Activated CD4-positive, alpha-beta T cell treated with anti-CD3 and anti-CD28 coated beads, Interleukin-2, amount 10 ng/mL, durations not matched to agents 24 days and 14 days (primary cell): ENCODE measurements at regions not wholly inside any gene's neighbourhood (a gene's known extent, or its start where the extent isn't known, plus 50 kb on each side); places are given as distances from the start of the nearest gene placed in this dataset.
"Not testable (repeated sequence)": the region's sequence is repeated elsewhere in the genome, so short reads cannot be mapped to it uniquely, and the experiment has no call there.

Source experiments
- DNase-seq: peaks from one replicate; pipeline ENCODE4 v3.0.0; 2022
- H3K27ac Mint-ChIP-seq: one replicate; pipeline ENCODE4 v1.8.0; 2022; ENCODE audit warnings: mild to moderate bottlenecking, mixed read lengths
- H3K27me3 Mint-ChIP-seq: one replicate; pipeline ENCODE4 v1.8.0; 2022; ENCODE audit warnings: mixed read lengths
- H3K36me3 Mint-ChIP-seq: one replicate; pipeline ENCODE4 v1.8.0; 2022; ENCODE audit warnings: low read depth, mild to moderate bottlenecking, mixed read lengths
- H3K4me1 Mint-ChIP-seq: one replicate; pipeline ENCODE4 v1.8.0; 2021; ENCODE audit warnings: mixed read lengths
- H3K4me3 Mint-ChIP-seq: one replicate; pipeline ENCODE4 v1.8.0; 2022; ENCODE audit warnings: mild to moderate bottlenecking, moderate library complexity, mixed read lengths
- H3K9me3 Mint-ChIP-seq: one replicate; pipeline ENCODE4 v1.8.0; 2021; ENCODE audit warnings: mixed read lengths
- intact Hi-C: fragments of 100-400 bp; cut with micrococcal nuclease; formaldehyde crosslinking; loops from one replicate; pipeline ENCODE4 v1.15.1; 2023

DNA sequence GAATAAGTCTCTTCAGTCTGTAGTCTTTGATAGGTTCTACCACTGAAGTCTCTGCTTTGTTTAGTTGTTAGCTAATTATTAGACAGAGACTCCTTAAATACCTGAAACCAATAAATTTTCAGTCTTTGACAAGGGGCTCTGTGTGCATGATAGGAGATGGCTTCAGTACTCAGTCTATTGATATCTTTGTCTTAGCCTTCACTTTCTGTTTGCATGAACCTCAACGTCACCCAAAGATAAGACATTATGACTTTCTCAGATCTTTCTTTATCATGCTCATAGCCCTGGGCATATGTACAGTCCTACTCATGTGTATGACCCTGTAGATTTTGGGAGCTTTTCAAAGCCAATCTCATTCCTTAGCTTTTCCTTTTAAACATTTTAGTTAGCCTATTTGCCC is 183.5 kb upstream of the GCFC2 start:
- Mint-ChIP-seq H3K4me1 (no peaks in the 10 kb centered on the region), H3K27me3 (no peaks in the 10 kb centered on the region), H3K27ac (no peak overlapping the region), H3K4me3 (no peak overlapping the region), H3K9me3 (no peaks in the 10 kb centered on the region), H3K36me3 (no peaks in the 10 kb centered on the region)
- intact Hi-C loops, result no loop called here
- DNase-seq, result no peak

DNA sequence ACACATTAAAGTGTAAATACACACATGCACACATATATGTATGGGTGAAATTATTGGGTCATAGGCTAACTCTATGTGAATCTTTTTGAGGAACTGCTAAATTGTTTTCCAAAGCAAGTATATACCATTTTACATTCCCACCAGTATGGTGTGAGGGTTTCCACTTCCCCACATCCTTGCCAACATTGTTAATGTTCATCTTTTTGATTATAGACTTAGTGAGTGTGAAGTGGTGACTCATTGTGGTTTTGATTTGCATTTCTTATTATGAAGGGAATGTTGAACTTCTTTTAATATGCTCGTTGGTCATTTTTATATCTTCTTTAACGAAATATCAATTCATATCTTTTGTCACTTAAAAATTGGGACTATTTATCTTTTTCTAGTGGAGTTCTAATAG is 181.8 kb upstream of the GCFC2 start:
- Mint-ChIP-seq H3K27me3 (no peaks in the 10 kb centered on the region), H3K4me3 (no peak overlapping the region), H3K9me3 (no peaks in the 10 kb centered on the region), H3K27ac (no peak overlapping the region), H3K36me3 (no peaks in the 10 kb centered on the region), H3K4me1 (no peaks in the 10 kb centered on the region)
- DNase-seq, result no peak
- intact Hi-C loops, result no loop called here

DNA sequence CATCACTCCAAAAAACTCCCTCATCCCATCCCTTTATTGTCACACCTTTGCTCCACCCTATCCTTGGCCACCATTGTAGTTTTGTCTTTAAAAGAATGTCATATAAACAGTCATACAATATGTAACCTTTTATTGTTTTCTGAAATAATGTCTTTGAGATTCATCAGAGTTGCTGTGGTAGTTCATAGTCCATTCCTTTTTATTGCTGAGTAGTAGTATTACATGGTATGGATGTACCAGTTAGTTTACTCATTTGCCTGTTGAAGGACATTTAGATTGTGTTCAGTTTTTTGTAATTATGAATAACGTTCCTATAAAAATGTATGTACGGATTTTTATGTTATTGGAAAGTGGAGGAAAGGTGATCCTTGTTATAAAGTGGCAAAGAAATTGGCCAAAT is 171.8 kb upstream of the GCFC2 start:
- Mint-ChIP-seq H3K4me1 (no peaks in the 10 kb centered on the region), H3K4me3 (no peak overlapping the region), H3K27ac (no peak overlapping the region), H3K36me3 (no peaks in the 10 kb centered on the region), H3K27me3 (no peaks in the 10 kb centered on the region), H3K9me3 (peaks cover 3% of the 10 kb centered on the region)
- intact Hi-C loops, result no loop called here
- no peak for DNase-seq

DNA sequence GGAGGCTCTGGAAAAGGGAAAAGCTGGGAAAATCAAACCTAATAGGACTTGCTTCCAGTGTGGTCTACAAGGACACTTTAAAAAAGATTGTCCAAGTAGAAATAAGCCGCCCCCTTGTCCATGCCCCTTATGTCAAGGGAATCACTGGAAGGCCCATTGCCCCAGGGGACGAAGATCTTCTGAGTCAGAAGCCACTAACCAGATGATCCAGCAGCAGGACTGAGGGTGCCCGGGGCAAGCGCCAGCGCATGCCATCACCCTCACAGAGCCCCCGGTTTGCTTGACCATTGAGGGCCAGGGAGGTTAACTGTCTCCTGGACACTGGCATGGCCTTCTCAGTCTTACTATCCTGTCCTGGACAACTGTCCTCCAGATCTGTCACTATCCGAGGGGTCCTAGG is 164.9 kb upstream of the GCFC2 start:
- H3K27ac Mint-ChIP-seq, H3K4me1 Mint-ChIP-seq, H3K4me3 Mint-ChIP-seq, H3K9me3 Mint-ChIP-seq, H3K27me3 Mint-ChIP-seq, DNase-seq, H3K36me3 Mint-ChIP-seq, intact Hi-C loops: not testable (repeated sequence)

DNA sequence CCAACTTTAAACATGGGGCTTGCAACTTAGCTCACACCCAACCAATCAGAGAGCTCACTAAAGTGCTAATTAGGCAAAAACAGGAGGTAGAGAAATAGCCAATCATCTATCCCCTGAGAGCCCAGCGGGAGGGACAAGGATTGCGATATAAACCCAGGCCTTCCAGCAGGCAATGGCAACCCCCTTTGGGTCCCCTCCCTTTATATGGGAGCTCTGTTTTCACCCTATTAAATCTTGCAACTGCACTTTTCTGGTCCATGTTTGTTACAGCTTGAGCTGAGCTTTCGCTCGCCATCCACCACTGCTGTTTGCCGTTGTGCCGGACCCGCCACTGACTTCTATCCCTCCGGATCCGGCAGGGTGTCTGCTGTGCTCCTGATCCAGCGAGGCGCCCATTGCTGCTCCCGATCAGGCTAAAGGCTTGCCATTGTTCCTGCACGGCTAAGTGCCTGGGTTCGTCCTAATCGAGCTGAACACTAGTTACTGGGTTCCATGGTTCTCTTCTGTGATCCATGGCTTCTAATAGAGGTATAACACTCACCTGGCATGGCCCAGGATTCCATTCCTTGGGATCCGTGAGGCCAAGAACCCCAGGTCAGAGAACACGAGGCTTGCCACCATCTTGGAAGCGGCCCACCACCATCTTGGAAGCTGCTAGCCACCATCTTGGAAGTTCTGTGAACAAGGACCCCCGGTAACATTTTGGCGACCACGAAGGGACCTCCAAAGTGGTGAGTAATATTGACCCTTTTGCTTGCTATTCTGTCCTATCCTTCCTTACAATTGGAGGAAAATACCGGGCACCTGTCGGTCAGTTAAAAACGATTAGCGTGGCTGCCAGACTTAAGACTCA is 161.3 kb upstream of the GCFC2 start:
- intact Hi-C loops, H3K27me3 Mint-ChIP-seq, H3K4me1 Mint-ChIP-seq, H3K36me3 Mint-ChIP-seq, H3K9me3 Mint-ChIP-seq, H3K4me3 Mint-ChIP-seq, DNase-seq, H3K27ac Mint-ChIP-seq: not testable (repeated sequence)

DNA sequence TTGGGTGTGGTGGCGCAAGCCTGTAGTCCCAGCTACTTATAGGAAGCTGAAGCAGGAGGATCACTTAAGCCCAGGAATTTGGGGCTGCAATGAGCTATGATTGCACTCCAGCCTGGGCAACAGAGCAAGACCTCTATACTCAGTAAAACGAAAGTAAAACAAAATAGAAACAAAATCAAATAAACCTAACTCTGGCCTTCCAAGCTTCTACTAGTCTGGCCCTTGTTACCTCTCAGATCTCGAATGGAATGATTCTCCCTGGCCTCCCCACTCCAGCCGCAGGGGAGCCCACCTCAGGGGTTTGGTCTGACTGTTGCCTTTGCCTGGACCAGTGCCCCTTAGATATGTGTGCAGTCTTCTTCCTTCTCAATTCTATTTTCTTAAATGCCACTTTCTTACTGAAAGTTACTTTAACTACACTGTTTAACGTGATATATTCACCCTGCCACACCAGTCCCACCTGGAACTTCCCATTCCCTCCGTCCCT is 160.0 kb upstream of the GCFC2 start:
- H3K4me1 Mint-ChIP-seq, result no peaks in the 10 kb centered on the region
- intact Hi-C loops, result no loop called here
- H3K4me3 Mint-ChIP-seq, result no peak overlapping the region
- no peaks in the 10 kb centered on the region for H3K36me3 Mint-ChIP-seq
- no peak overlapping the region for H3K27ac Mint-ChIP-seq
- DNase-seq, result no peak
- H3K27me3 Mint-ChIP-seq, result no peaks in the 10 kb centered on the region
- H3K9me3 Mint-ChIP-seq, result no peaks in the 10 kb centered on the region

DNA sequence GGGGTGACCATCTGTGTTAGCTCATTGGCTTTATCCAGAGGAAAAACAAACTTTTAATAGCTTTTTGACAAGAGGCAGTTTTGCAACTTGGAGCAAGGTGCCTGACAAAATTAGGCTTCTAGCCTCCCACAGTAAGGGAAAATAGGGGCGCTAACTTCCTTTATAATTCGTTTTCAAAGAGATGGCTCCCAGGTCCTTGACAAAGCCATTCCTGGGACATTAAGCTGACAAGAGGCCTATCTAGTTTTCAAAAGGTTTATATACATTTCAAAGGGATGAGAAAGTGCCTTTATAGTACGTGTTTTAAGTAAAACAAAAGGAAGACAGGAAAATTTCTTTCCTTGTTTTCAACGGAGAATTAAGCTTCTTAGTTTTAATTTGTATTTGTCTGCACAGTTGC is 159.4 kb upstream of the GCFC2 start:
- Mint-ChIP-seq H3K27ac (no peak overlapping the region), H3K4me1 (no peaks in the 10 kb centered on the region), H3K27me3 (no peaks in the 10 kb centered on the region), H3K36me3 (no peaks in the 10 kb centered on the region), H3K4me3 (no peak overlapping the region), H3K9me3 (no peaks in the 10 kb centered on the region)
- intact Hi-C loops, result no loop called here
- no peak for DNase-seq

DNA sequence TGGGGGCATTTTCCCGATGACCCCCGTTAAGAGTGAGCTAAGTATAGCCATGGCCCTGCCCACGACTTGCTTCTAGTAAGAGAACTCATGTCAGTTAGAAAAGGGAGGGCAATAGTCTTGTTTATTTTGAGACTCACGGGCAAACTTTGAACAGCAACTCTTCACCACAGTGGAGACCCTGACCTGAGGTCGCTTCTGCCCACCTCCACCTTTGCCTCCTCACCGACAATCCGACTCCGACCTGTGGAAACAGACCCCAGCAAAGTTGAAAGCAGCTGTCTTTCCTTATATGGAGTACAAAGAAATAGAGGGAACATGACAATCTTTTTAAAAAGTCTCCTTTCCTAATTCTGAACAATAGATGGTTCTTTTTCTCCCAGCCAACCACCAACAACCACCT is 155.0 kb upstream of the GCFC2 start:
- no peaks in the 10 kb centered on the region for H3K9me3 Mint-ChIP-seq
- DNase-seq, result no peak
- H3K4me3 Mint-ChIP-seq, result no peak overlapping the region
- no peaks in the 10 kb centered on the region for H3K27me3 Mint-ChIP-seq
- H3K4me1 Mint-ChIP-seq, result no peaks in the 10 kb centered on the region
- H3K27ac Mint-ChIP-seq, result no peak overlapping the region
- intact Hi-C loops, result no loop called here
- H3K36me3 Mint-ChIP-seq, result no peaks in the 10 kb centered on the region

DNA sequence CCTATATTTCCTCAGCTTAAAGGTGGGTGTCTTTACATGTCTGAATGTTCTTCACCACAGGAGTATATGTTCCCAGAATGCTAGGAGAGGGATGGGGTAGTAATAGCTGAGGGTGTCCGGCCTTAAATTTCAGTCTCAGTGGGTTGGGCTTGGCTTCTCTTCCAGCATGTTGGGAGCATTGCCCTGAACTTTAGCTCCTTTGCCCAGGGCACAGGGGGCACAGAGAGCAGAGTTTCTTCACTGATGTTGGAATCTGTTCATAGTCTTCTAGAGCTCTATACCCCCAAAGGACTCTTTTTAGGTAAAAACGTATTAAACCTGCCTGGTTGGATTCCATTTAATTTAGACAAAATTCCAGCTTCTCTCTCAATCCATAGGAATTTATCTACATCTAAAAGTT is 154.4 kb upstream of the GCFC2 start:
- no peak overlapping the region for H3K27ac Mint-ChIP-seq
- no peaks in the 10 kb centered on the region for H3K9me3 Mint-ChIP-seq
- intact Hi-C loops, result no loop called here
- H3K4me1 Mint-ChIP-seq, result no peaks in the 10 kb centered on the region
- no peaks in the 10 kb centered on the region for H3K27me3 Mint-ChIP-seq
- no peak for DNase-seq
- no peaks in the 10 kb centered on the region for H3K36me3 Mint-ChIP-seq
- H3K4me3 Mint-ChIP-seq, result no peak overlapping the region

DNA sequence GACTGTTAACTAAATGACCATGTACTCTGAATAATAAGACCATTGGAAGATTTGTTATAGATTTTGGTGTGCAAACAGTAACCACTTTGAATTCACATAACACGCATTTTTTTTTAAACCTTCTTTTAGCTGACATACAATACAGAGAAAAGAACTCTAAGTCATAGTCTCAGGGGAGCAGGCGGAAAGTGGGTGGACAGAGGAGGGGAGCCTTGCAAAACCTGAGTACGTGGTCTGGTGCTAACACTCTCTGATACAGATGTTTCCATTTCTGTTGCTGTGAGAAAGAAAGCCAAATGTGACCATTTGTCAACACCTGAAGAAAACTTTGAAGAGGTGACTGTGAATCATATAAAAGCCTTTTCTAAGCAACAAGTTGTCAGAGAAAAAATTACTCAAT is 151.8 kb upstream of the GCFC2 start:
- Mint-ChIP-seq H3K27ac (no peak overlapping the region), H3K4me3 (no peak overlapping the region), H3K27me3 (no peaks in the 10 kb centered on the region), H3K36me3 (no peaks in the 10 kb centered on the region), H3K4me1 (no peaks in the 10 kb centered on the region), H3K9me3 (no peaks in the 10 kb centered on the region)
- intact Hi-C loops, result no loop called here
- no peak for DNase-seq

DNA sequence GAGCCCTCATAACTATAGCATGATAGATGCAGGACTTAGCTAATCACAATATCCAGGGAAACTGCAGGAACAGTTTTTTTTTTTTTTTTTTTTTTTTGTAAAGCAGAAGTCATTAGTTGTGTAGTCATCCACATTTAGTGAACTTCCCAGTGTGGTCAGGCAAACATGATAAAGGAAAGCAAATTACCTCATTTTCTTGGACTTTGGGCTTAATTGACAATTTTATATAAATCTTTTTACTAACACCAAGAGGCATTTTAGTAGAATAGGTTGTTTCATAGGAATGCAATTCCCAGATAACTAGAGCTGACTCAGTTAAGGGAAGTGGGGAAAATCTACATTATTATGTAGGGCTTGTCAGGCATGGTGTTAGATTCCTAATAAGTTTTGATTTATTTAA is 142.7 kb upstream of the GCFC2 start:
- H3K36me3 Mint-ChIP-seq, result no peaks in the 10 kb centered on the region
- no peak overlapping the region for H3K4me3 Mint-ChIP-seq
- no peak for DNase-seq
- no peaks in the 10 kb centered on the region for H3K4me1 Mint-ChIP-seq
- H3K27me3 Mint-ChIP-seq, result no peaks in the 10 kb centered on the region
- H3K27ac Mint-ChIP-seq, result no peak overlapping the region
- peaks cover 13% of the 10 kb centered on the region for H3K9me3 Mint-ChIP-seq
- intact Hi-C loops, result no loop called here

DNA sequence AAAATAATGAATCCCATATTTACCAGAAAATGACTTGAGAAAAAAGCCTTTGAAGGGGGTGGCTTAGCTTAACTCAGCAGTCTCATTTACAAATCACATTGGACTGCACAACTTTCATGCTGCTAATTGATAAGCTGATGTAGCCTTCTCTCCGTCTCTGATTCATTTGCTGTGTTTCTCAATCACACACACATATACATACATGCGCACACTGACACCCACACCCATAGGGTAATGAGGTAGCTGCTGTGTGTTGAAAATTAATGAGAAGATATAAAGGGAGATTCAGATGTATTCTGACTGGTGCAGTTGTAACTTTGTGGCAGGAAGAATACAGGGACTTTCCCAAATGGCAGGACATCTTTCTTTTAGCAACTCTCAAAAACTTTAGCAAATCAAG is 141.9 kb upstream of the GCFC2 start:
- no peaks in the 10 kb centered on the region for H3K27me3 Mint-ChIP-seq
- intact Hi-C loops, result no loop called here
- peaks cover 13% of the 10 kb centered on the region for H3K9me3 Mint-ChIP-seq
- no peak for DNase-seq
- H3K27ac Mint-ChIP-seq, result no peak overlapping the region
- H3K4me3 Mint-ChIP-seq, result no peak overlapping the region
- H3K4me1 Mint-ChIP-seq, result no peaks in the 10 kb centered on the region
- no peaks in the 10 kb centered on the region for H3K36me3 Mint-ChIP-seq

DNA sequence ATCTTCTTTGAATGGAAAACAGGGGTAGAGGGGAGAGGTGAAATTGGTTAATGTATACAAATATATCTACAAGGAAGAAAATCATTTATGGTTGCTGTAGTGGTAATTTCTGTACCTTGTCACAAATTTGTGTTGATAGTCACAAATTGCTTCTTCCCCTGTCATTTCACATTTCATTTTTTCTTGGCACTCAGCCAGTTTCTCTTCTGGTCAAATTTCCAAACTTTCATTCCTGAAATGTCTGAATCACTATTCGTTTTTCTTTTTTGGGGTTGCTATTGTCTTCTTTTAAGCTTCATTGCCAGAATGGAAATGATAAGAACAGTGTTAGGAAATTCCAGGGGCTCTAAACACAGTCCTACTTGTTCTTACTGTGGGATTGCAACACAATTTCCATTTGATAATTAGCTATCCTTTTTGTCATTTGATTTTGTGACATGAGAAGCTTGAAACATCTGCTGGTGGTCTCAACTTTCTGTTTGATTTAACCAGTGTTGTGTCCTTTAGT is 136.0 kb upstream of the GCFC2 start:
- DNase-seq, result no peak
- Mint-ChIP-seq H3K27ac (no peak overlapping the region), H3K4me3 (no peak overlapping the region), H3K9me3 (no peaks in the 10 kb centered on the region), H3K4me1 (no peaks in the 10 kb centered on the region), H3K27me3 (no peaks in the 10 kb centered on the region), H3K36me3 (no peaks in the 10 kb centered on the region)
- intact Hi-C loops, result no loop called here

DNA sequence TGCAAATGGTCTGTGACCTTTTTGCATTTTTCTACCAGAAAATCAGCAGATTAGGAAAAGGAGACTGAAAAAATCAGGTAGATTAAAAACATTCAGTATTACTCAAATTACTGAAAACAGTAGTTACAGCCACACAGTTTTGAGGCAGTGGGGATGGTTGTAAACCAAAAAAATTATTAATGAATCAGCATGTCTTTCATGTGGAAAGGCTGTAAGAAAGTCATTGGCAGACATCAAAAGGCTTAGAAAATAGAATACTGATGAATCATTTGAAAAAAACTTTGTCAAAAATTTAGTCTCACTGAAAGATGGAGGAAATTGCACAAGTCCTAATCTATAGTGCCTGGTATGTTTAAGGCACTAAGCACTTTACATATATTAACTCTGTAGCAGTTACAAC is 133.9 kb upstream of the GCFC2 start:
- Mint-ChIP-seq H3K4me1 (no peaks in the 10 kb centered on the region), H3K9me3 (no peaks in the 10 kb centered on the region), H3K36me3 (no peaks in the 10 kb centered on the region), H3K4me3 (no peak overlapping the region), H3K27ac (no peak overlapping the region), H3K27me3 (no peaks in the 10 kb centered on the region)
- intact Hi-C loops, result no loop called here
- no peak for DNase-seq

DNA sequence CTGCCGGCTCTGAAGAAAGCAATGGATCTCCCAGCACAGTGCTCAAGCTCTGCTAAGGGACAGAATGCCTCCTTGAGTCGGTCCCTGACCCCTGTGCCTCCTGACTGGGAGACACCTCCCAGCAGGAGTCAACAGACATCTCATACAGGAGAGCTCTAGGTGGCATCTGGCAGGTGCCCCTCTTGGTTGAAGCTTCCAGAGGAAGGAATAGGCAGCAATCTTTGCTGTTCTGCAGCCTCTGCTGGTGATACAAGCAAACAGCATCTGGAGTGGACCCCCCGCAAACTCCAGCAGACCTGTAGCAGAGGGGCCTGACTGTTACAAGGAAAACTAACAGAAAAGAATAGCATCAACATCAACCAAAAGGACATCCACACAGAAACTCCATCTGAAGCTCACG is 123.9 kb upstream of the GCFC2 start:
- H3K4me3 Mint-ChIP-seq, intact Hi-C loops, H3K36me3 Mint-ChIP-seq, H3K27ac Mint-ChIP-seq, H3K27me3 Mint-ChIP-seq, H3K9me3 Mint-ChIP-seq, H3K4me1 Mint-ChIP-seq, DNase-seq: not testable (repeated sequence)
